Left lung (tissue), 4 donors: ENCODE measurements at regions not wholly inside any gene's neighbourhood (a gene's known extent, or its start where the extent isn't known, plus 50 kb on each side); places are given as distances from the start of the nearest gene placed in this dataset.

ENCODE experiments used
- ATAC-seq: fragments of 200-7000 bp; cut with Tn5 transposase; one replicate; pipeline ENCODE4 v1.9.1; 2020; ENCODE audit warnings: moderate library complexity
- DNase-seq, 4 donors: peaks; one replicate each; pipeline ENCODE4 v3.0.0-alpha.2; 2013 to 2020
- H3K27ac ChIP-seq, 2 donors: fragments of 200-600 bp; sonication (generic) in 1 of 2; one replicate each; pipeline versions ENCODE4 v1.5.0 to v1.8.0; 2020 to 2021
- H3K27me3 ChIP-seq, 2 donors: fragments of 200-600 bp; sonication (generic) in 1 of 2; one replicate each; pipeline versions ENCODE4 v1.5.0 to v1.8.0; 2020 to 2021
- H3K36me3 ChIP-seq, 2 donors: fragments of 200-600 bp; sonication (generic) in 1 of 2; one replicate each; pipeline versions ENCODE4 v1.5.0 to v1.8.0; 2020 to 2021
- H3K4me1 ChIP-seq, 2 donors: fragments of 200-600 bp; one replicate each; pipeline ENCODE4 v1.8.0; 2021
- H3K4me3 ChIP-seq, 2 donors: fragments of 200-600 bp; sonication (generic) in 1 of 2; one replicate each; pipeline versions ENCODE4 v1.5.0 to v1.8.0; 2020 to 2021; ENCODE audit warnings: mild to moderate bottlenecking in 1 of 2
- H3K9me3 ChIP-seq, 2 donors: fragments of 200-600 bp; sonication (generic) in 1 of 2; one replicate each; pipeline versions ENCODE4 v1.5.0 to v1.8.0; 2020 to 2021
- intact Hi-C, 2 donors: fragments of 100-400 bp; cut with DNase I; formaldehyde crosslinking; loops; one replicate each; pipeline versions ENCODE4 v1.11.2 to v1.14.2; 2022
- TF ChIP-seq, protein P1 (sequence below), 2 donors: fragments of 200-600 bp; sonication (generic) in 1 of 2; IDR thresholded peaks; one replicate each; pipeline versions ENCODE4 v1.5.0 to v1.8.0; 2021; ENCODE audit warnings: antibody characterized with exemption in 2 of 2
- donor health status: DM: no; HTN: yes; CAD: no.
- donor health status: DM: no; HTN: no; CAD: no.

GRCh38 chr5:5609935-5610334, 187.5 kb downstream of the ICE1 start:
- Histone ChIP-seq H3K36me3 (no peaks in the 10 kb centered on the region), H3K27me3 (no peaks in the 10 kb centered on the region)
- intact Hi-C loops: no loop called here

DNA sequence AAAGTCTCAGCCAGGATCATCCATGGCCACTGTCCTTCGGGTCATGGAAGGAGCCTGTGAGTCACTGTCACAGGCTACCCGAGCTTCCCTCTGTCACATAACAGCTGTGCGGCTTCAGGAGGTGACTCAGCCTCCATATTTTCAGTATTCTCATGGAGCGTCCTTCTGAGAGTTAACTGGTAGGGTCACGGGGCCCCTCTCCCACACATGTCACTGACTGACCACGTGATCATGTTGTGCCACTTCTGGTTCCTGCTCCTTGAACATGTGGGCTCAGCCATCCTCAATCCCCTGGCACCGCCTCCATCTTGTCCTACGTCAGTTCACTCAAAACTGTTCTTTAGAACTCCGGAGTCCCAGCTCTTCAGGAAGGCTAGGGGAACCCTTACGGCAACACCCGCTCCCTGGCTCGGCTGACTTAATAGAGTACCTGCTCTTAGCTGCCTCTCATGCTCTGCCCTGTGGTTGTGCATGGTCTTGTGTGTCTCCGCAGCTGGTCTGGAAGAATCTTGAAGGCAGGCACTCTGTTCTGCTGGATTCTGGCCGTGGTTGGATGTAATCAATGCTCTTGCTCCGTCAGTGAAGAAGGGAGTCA, 182.8 kb downstream of the ICE1 start:
- ATAC-seq (no peak), DNase-seq (no peak)
- intact Hi-C loops: no loop called here
- Histone ChIP-seq H3K4me1 (no peaks in the 10 kb centered on the region), H3K4me3 (no peak overlapping the region), H3K9me3 (no peaks in the 10 kb centered on the region), H3K36me3 (no peaks in the 10 kb centered on the region), H3K27me3 (no peaks in the 10 kb centered on the region), H3K27ac (no peak overlapping the region)
- TF ChIP-seq, protein P1, sequence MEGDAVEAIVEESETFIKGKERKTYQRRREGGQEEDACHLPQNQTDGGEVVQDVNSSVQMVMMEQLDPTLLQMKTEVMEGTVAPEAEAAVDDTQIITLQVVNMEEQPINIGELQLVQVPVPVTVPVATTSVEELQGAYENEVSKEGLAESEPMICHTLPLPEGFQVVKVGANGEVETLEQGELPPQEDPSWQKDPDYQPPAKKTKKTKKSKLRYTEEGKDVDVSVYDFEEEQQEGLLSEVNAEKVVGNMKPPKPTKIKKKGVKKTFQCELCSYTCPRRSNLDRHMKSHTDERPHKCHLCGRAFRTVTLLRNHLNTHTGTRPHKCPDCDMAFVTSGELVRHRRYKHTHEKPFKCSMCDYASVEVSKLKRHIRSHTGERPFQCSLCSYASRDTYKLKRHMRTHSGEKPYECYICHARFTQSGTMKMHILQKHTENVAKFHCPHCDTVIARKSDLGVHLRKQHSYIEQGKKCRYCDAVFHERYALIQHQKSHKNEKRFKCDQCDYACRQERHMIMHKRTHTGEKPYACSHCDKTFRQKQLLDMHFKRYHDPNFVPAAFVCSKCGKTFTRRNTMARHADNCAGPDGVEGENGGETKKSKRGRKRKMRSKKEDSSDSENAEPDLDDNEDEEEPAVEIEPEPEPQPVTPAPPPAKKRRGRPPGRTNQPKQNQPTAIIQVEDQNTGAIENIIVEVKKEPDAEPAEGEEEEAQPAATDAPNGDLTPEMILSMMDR (IDR thresholded peaks at IDR 0.05): no peak

More at GRCh38 chr5:5609935-5610334, 187.5 kb downstream of the ICE1 start:
- no peak overlapping the region for H3K27ac ChIP-seq
- no peak for ATAC-seq
- no peak for DNase-seq
- no peaks in the 10 kb centered on the region for H3K9me3 ChIP-seq
- H3K4me1 ChIP-seq: no peaks in the 10 kb centered on the region
- H3K4me3 ChIP-seq: no peak overlapping the region
- TF ChIP-seq, protein P1 (IDR thresholded peaks at IDR 0.05): no peak

- H3K27me3 ChIP-seq: no peaks in the 10 kb centered on the region
- no peak for DNase-seq
- no peak overlapping the region for H3K27ac ChIP-seq
- no peak overlapping the region for H3K4me3 ChIP-seq
- no peaks in the 10 kb centered on the region for H3K9me3 ChIP-seq
- H3K36me3 ChIP-seq: no peaks in the 10 kb centered on the region
- TF ChIP-seq, protein P1 (IDR thresholded peaks at IDR 0.05): no peak
- intact Hi-C loops: no loop called here
- no peak for ATAC-seq
- H3K4me1 ChIP-seq: no peaks in the 10 kb centered on the region
Measured at GRCh38 chr5:5602554-5602953, 180.1 kb downstream of the ICE1 start.

DNA sequence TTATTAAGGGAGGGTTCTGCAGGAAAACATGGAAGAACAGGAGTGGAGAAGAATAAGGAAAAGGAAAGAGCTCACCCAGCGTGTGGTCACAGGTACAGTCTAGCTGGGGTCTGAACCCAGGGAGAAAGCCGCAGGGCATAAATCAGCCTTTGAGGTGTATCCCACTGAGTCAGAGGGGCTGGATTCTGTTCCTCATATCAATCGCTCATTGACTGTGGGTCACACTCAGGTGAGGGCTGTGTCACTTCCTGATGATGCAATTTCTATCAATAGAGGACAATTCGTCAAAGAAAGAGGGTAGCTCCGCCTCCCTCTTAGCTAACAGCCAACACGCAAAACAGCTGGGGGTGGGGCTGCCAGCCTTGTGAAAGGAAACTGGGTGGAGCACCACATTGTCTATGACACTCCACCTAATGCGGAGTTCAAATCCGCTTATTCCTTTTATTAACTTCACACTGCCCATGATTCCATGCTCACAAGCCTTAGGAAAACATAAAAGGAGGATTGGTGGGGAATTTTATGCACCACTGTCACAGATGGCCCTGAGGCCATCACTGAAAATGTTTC, 176.2 kb downstream of the ICE1 start:
- Histone ChIP-seq H3K4me3 (no peak overlapping the region), H3K36me3 (no peaks in the 10 kb centered on the region), H3K27me3 (no peaks in the 10 kb centered on the region), H3K4me1 (no peaks in the 10 kb centered on the region), H3K27ac (no peak overlapping the region), H3K9me3 (no peaks in the 10 kb centered on the region)
- DNase-seq: no peak
- TF ChIP-seq, protein P1 (IDR thresholded peaks at IDR 0.05): no peak
- intact Hi-C loops: no loop called here
- no peak for ATAC-seq

GRCh38 chr5:5593391-5593790, 170.9 kb downstream of the ICE1 start:
- TF ChIP-seq, protein P1 (IDR thresholded peaks at IDR 0.05): no peak
- H3K9me3 ChIP-seq: no peaks in the 10 kb centered on the region
- intact Hi-C loops: no loop called here
- H3K27me3 ChIP-seq: no peaks in the 10 kb centered on the region
- DNase-seq: no peak
- H3K4me3 ChIP-seq: no peak overlapping the region
- ATAC-seq: no peak
- no peak overlapping the region for H3K27ac ChIP-seq
- H3K4me1 ChIP-seq: no peaks in the 10 kb centered on the region
- no peaks in the 10 kb centered on the region for H3K36me3 ChIP-seq
